B cell (primary cell): ENCODE measurements at regions not wholly inside any gene's neighbourhood (a gene's known extent, or its start where the extent isn't known, plus 50 kb on each side); places are given as distances from the start of the nearest gene placed in this dataset.

ENCODE experiments used
- CTCF ChIP-seq: fragments of 200-600 bp; IDR thresholded peaks from one replicate; pipeline ENCODE4 v1.8.0; 2022; ENCODE audit warnings: antibody characterized with exemption, mild to moderate bottlenecking
- EZH2 ChIP-seq: IDR thresholded peaks from 2 replicates; pipeline ENCODE4 v1.6.1; 2012; ENCODE audit warnings: borderline replicate concordance, low read depth, mild to moderate bottlenecking, moderate library complexity, low read length; ENCODE audit not compliant: insufficient read depth, poor library complexity, severe bottlenecking

DNA sequence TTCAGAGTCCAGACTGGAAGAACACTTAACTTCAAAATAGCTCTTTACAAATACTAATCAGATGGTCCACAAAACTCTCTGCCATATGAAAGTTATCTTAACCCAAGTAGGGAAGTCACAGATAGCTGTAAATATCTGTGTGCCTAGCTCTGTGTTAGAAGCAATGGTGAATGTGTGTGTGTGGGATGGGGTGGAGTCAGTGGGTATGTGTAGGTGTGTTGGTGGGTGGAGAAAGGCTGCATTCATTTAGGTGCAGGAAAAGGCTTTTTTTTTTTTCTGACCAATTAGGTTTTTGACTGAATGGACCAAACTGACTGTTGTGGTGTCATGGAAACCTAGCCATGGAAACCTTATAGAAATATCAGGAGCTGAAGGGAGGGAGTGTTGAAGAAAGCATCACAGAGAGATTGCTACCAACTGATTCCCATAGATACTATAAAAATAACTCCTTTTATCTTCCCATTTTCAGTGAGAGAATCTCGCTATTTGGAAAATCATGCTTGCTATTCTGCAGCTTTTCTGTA, 156.2 kb upstream of the NR3C1 start:
- no peak for TF ChIP-seq CTCF
- no peak for TF ChIP-seq EZH2
